GM20000 (cell line): ENCODE measurements at regions not wholly inside any gene's neighbourhood (a gene's known extent, or its start where the extent isn't known, plus 50 kb on each side); places are given as distances from the start of the nearest gene placed in this dataset.

Experiments
- DNase-seq: peaks from one replicate; pipeline ENCODE4 v3.0.0; 2012; ENCODE audit warnings: low spot score
- TF ChIP-seq, protein P1 (sequence below): IDR thresholded peaks from 2 replicates; pipeline ENCODE4 v1.5.1; 2012; ENCODE audit warnings: mild to moderate bottlenecking, control low read depth; ENCODE audit errors: extremely low read depth, missing control alignments

DNA sequence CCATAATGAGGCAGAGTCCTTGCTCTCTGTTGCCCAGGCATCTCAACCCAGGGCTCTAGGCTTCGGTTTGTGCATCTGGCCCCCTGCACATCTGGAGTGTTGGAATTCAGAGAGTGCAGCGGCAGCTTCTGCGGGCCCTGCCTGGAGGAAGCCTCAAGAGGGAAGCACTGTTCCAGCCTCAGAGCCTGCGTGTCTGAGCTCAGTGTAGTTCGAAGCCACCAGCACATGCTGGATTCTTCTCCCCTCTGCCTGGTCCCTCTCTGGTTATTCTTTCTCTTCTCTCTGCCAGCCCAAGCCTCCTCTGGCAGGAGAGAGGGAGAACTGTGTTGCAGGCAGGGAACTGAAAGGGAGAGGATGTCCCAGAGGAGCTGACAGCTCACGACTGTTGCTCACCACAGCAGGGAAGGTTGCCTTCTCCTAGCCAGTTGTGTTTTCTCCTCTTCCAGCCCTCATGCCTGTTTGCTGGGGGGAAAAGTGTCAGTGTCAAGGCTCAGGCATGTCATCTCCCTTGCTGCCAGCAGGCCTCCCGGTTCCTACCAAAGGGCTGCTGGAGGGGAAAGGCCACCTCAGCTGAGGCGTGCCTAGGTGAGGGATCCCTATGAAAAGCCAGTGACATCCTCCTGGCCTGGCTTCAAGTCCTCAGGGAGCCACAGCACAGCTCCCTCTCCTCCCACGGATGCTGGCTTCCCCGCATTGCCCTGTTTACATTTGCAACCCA, 126.0 kb upstream of the LRFN2 start:
- no peak for DNase-seq
- TF ChIP-seq, protein P1, sequence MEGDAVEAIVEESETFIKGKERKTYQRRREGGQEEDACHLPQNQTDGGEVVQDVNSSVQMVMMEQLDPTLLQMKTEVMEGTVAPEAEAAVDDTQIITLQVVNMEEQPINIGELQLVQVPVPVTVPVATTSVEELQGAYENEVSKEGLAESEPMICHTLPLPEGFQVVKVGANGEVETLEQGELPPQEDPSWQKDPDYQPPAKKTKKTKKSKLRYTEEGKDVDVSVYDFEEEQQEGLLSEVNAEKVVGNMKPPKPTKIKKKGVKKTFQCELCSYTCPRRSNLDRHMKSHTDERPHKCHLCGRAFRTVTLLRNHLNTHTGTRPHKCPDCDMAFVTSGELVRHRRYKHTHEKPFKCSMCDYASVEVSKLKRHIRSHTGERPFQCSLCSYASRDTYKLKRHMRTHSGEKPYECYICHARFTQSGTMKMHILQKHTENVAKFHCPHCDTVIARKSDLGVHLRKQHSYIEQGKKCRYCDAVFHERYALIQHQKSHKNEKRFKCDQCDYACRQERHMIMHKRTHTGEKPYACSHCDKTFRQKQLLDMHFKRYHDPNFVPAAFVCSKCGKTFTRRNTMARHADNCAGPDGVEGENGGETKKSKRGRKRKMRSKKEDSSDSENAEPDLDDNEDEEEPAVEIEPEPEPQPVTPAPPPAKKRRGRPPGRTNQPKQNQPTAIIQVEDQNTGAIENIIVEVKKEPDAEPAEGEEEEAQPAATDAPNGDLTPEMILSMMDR = no peak

- no peak for DNase-seq
These were observed 123.6 kb upstream of the LRFN2 start for GRCh38 chr6:40710626-40711330.

GRCh38 chr6:40708049-40708448, 120.9 kb upstream of the LRFN2 start:
- DNase-seq = no peak

More at GRCh38 chr6:40710626-40711330, 123.6 kb upstream of the LRFN2 start:
- TF ChIP-seq, protein P1 = no peak

GRCh38 chr6:40706178-40706577, 119.0 kb upstream of the LRFN2 start:
- DNase-seq = no peak

More at GRCh38 chr6:40708049-40708448, 120.9 kb upstream of the LRFN2 start:
- TF ChIP-seq, protein P1 = no peak

DNA sequence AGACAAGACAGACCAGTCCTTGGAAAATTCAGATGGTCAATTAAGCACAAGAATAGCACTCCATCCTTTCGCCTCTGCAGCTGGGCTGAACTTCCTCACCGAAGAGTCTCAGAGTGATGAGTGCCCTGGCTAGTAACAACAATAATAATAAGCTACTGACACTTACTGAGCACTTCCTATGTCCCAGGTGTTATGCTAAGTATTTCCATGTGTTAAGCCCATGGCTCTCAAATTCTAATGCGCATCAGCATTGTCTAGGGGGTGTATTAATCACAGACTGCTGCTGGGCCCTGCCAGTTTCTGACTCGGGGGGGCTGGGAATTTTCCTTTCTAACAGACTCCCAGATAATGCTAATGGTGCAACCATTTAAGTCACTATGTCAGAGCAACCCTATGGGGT, 118.2 kb upstream of the LRFN2 start:
- TF ChIP-seq, protein P1 = no peak
- DNase-seq = no peak

More at GRCh38 chr6:40706178-40706577, 119.0 kb upstream of the LRFN2 start:
- TF ChIP-seq, protein P1 = no peak

GRCh38 chr6:40701352-40702007, 114.3 kb upstream of the LRFN2 start:
- DNase-seq = no peak
- TF ChIP-seq, protein P1 = no peak
